HCT116 (cell line): ENCODE measurements at regions not wholly inside any gene's neighbourhood (a gene's known extent, or its start where the extent isn't known, plus 50 kb on each side); places are given as distances from the start of the nearest gene placed in this dataset.

Experiments used
- ATAC-seq: fragments of 200-7000 bp; cut with Tn5 transposase; 2 replicates; pipeline ENCODE4 v1.9.1; 2020; ENCODE audit warnings: mild to moderate bottlenecking, moderate library complexity
- BruUV-seq: library from RNA; stranded (reverse); fragments of 400-500 nt; replicated peaks from 2 replicates; lab custom pipeline; 2021; lab: Mats Ljungman, UMichigan
- CTCF ChIA-PET: fragments of 300-600 bp; sonication (Branson Sonifier 250); formaldehyde crosslinking; loops from one replicate; lab custom pipeline; 2021; ENCODE audit warnings: antibody characterized with exemption; lab: Charles Lee
- POLR2A ChIA-PET: fragments of 300-600, 350-600 bp; sonication (Branson Sonifier 250); formaldehyde crosslinking; loops from one replicate; lab custom pipeline; 2021; ENCODE audit warnings: antibody characterized with exemption; lab: Charles Lee
- RAD21 ChIA-PET, 2 experiments: fragments of 300-600 bp; sonication (Branson Sonifier 250); formaldehyde crosslinking; loops; one replicate each; lab custom pipeline; 2023; ENCODE audit warnings: low total read pairs in 2 of 2; ENCODE audit not compliant: uncharacterized antibody in 2 of 2, unreplicated experiment in 2 of 2, low non-redundant PET in 1 of 2; lab: Charles Lee
- DNase-seq: peaks from one replicate; pipeline ENCODE4 v3.0.0-alpha.2; 2010; ENCODE audit warnings: low read depth, low spot score
- H2AFZ ChIP-seq: fragments of 200-600 bp; shearing (Covaris generic), sonication (generic); 2 replicates; pipeline ENCODE4 v1.6.1; 2017; ENCODE audit warnings: low read depth, mixed run types, mixed read lengths, antibody characterized with exemption, low read length; ENCODE audit not compliant: poor library complexity, severe bottlenecking
- H3K27ac ChIP-seq: 2 replicates; pipeline ENCODE4 v1.5.1; 2012; ENCODE audit warnings: low read depth, low read length
- H3K27me3 ChIP-seq: fragments of 200-600 bp; sonication (generic); 2 replicates; pipeline ENCODE4 v1.6.1; 2016; ENCODE audit warnings: mixed run types, low read length, mixed read lengths; ENCODE audit not compliant: insufficient read depth
- H3K36me3 ChIP-seq, 2 experiments: fragments of 200-500 bp in 1 of 2; fragments of 200-600 bp in 1 of 2; sonication (Bioruptor generic) in 1 of 2; sonication (generic) in 1 of 2; 2 replicates each; pipeline versions ENCODE4 v1.5.1 to v1.6.1; 2014 to 2016; ENCODE audit warnings: low read length in 2 of 2, inconsistent platforms in 1 of 2, mixed read lengths in 1 of 2, mixed run types in 1 of 2; ENCODE audit not compliant: insufficient read depth in 2 of 2, control insufficient read depth in 1 of 2
- H3K4me1 ChIP-seq, 2 experiments: fragments of 200-600 bp in 1 of 2; sonication (generic) in 1 of 2; 2 replicates each; pipeline versions ENCODE4 v1.5.1 to v1.6.1; 2012 to 2017; ENCODE audit warnings: low read length in 2 of 2, inconsistent platforms in 1 of 2, mild to moderate bottlenecking in 1 of 2, mixed read lengths in 1 of 2, mixed run types in 1 of 2, moderate library complexity in 1 of 2; ENCODE audit not compliant: insufficient read depth in 2 of 2, control insufficient read depth in 1 of 2
- H3K4me2 ChIP-seq: fragments of 200-600 bp; sonication (generic); 2 replicates; pipeline ENCODE4 v1.6.1; 2017; ENCODE audit warnings: mixed run types, low read length, mixed read lengths
- H3K4me3 ChIP-seq, 2 experiments: fragments of 200-600 bp in 1 of 2; sonication (generic) in 1 of 2; replicated peaks in 1 of 2; 2 replicates each; pipeline ENCODE4 v1.5.1; 2011 to 2016; ENCODE audit warnings: low read length in 2 of 2, control low read depth in 1 of 2, low read depth in 1 of 2, mild to moderate bottlenecking in 1 of 2, mixed read lengths in 1 of 2, mixed run types in 1 of 2
- H3K79me2 ChIP-seq: fragments of 200-600 bp; sonication (generic); 2 replicates; pipeline ENCODE4 v1.6.1; 2017; ENCODE audit warnings: mild to moderate bottlenecking, mixed run types, low read length, moderate library complexity, mixed read lengths; ENCODE audit not compliant: insufficient read depth
- H3K9ac ChIP-seq: fragments of 200-600 bp; sonication (generic); 2 replicates; pipeline ENCODE4 v1.6.1; 2016; ENCODE audit warnings: low read length, mixed read lengths
- H3K9me2 ChIP-seq: fragments of 200-600 bp; sonication (generic), shearing (Covaris generic); 2 replicates; pipeline ENCODE4 v1.6.1; 2017; ENCODE audit warnings: mixed run types, mild to moderate bottlenecking, moderate library complexity; ENCODE audit not compliant: insufficient read depth
- H3K9me3 ChIP-seq, 2 experiments: fragments of 200-500 bp in 1 of 2; fragments of 200-600 bp in 1 of 2; sonication (Bioruptor generic) in 1 of 2; sonication (generic) in 1 of 2; 2 replicates each; pipeline ENCODE4 v1.6.1; 2014 to 2017; ENCODE audit warnings: low read length in 2 of 2, mixed read lengths in 2 of 2, inconsistent platforms in 1 of 2, low read depth in 1 of 2, mild to moderate bottlenecking in 1 of 2, mixed run types in 1 of 2, moderate library complexity in 1 of 2; ENCODE audit not compliant: control insufficient read depth in 1 of 2, insufficient read depth in 1 of 2
- H4K20me1 ChIP-seq: fragments of 200-600 bp; sonication (generic), shearing (Covaris generic); 2 replicates; pipeline ENCODE4 v1.6.1; 2017; ENCODE audit warnings: mixed run types, mild to moderate bottlenecking, moderate library complexity; ENCODE audit not compliant: insufficient read depth
- ATF3 ChIP-seq: IDR thresholded peaks from 2 replicates; pipeline ENCODE4 v1.6.1; 2012
- CBX3 ChIP-seq: IDR thresholded peaks from 2 replicates; pipeline ENCODE4 v1.6.1; 2012; ENCODE audit warnings: low read depth
- ELF1 ChIP-seq: IDR thresholded peaks from 2 replicates; pipeline ENCODE4 v1.6.1; 2012; ENCODE audit warnings: low read depth, borderline replicate concordance
- EZH2phosphoT487 ChIP-seq: fragments of 200-600 bp; IDR thresholded peaks from 2 replicates; pipeline ENCODE4 v1.6.1; 2018; ENCODE audit warnings: antibody characterized with exemption, borderline replicate concordance
- FOSL1 ChIP-seq: IDR thresholded peaks from 2 replicates; pipeline ENCODE4 v1.6.1; 2012; ENCODE audit warnings: low read depth
- JUND ChIP-seq: IDR thresholded peaks from 2 replicates; pipeline ENCODE4 v1.6.1; 2012
- POLR2A ChIP-seq: IDR thresholded peaks from 2 replicates; pipeline ENCODE4 v1.7.0; 2011; ENCODE audit warnings: borderline replicate concordance; ENCODE audit not compliant: insufficient read depth, insufficient read length; ENCODE audit errors: extremely low read depth
- POLR2AphosphoS5 ChIP-seq: IDR thresholded peaks from 2 replicates; pipeline ENCODE4 v1.6.1; 2011; ENCODE audit warnings: mild to moderate bottlenecking, low read depth, low read length, moderate library complexity
- RAD21 ChIP-seq: IDR thresholded peaks from 2 replicates; pipeline ENCODE4 v1.6.1; 2012; ENCODE audit warnings: low read depth, mild to moderate bottlenecking
- REST ChIP-seq: IDR thresholded peaks from 2 replicates; pipeline ENCODE4 v1.6.1; 2012; ENCODE audit warnings: low read depth
- SIN3A ChIP-seq: IDR thresholded peaks from 2 replicates; pipeline ENCODE4 v1.6.1; 2012; ENCODE audit warnings: low read depth
- SRF ChIP-seq: IDR thresholded peaks from 2 replicates; pipeline ENCODE4 v1.6.1; 2012; ENCODE audit warnings: low read depth
- TCF7L2 ChIP-seq: IDR thresholded peaks from 2 replicates; pipeline ENCODE4 v1.7.0; 2011; ENCODE audit warnings: borderline replicate concordance, inconsistent platforms; ENCODE audit not compliant: insufficient read depth, insufficient read length; ENCODE audit errors: extremely low read depth
- ZFX ChIP-seq: fragments of 450-650 bp; IDR thresholded peaks from 2 replicates; pipeline ENCODE4 v1.6.1; 2017
- ZNF274 ChIP-seq: fragments of 200-500 bp; sonication (Bioruptor generic); IDR thresholded peaks from 2 replicates; pipeline ENCODE4 v1.6.1; 2014; ENCODE audit warnings: mild to moderate bottlenecking, low read depth, low read length, inconsistent platforms
- intact Hi-C: fragments of 100-400 bp; cut with micrococcal nuclease; formaldehyde crosslinking; loops from 2 replicates; pipeline ENCODE4 v1.10.0; 2022

- BruUV-seq: no TSS peak
- Histone ChIP-seq H3K4me2 (no peak overlapping the region), H4K20me1 (no peaks in the 10 kb centered on the region), H3K27me3 (no peaks in the 10 kb centered on the region)
- TF ChIP-seq ZNF274 (no peak), CBX3 (no peak), REST (no peak), POLR2A (no peak), ZFX (no peak), JUND (no peak), TCF7L2 (no peak), ELF1 (no peak), EZH2phosphoT487 (no peak), POLR2AphosphoS5 (no peak), FOSL1 (no peak), SIN3A (no peak), SRF (no peak), ATF3 (no peak), RAD21 (no peak)
- TF ChIP-seq, all 23 proteins: peak for 0
- ChIA-PET CTCF (no interaction called here), RAD21 (no interaction called here), POLR2A (no interaction called here)
- H3K9me2 ChIP-seq: no peaks in the 10 kb centered on the region
- H3K36me3 ChIP-seq: no peaks in the 10 kb centered on the region
- no peaks in the 10 kb centered on the region for H3K4me1 ChIP-seq
- no peak for ATAC-seq
- DNase-seq: no peak
- no peak overlapping the region for H3K27ac ChIP-seq
- intact Hi-C loops: no loop called here
- no peaks in the 10 kb centered on the region for H3K79me2 ChIP-seq
- no peak overlapping the region for H2AFZ ChIP-seq
- H3K4me3 ChIP-seq: no peak overlapping the region
- no peak overlapping the region for H3K9ac ChIP-seq
- peaks cover 14 to 15% of the 10 kb centered on the region in 2 experiments; a peak in 2 of 4 replicates for H3K9me3 ChIP-seq
Measured at GRCh38 chr20:12531626-12532025, 477.1 kb upstream of the SPTLC3 start.
